ENCODE measurements at regions not wholly inside any gene's neighbourhood (a gene's known extent, or its start where the extent isn't known, plus 50 kb on each side); places are given as distances from the start of the nearest gene placed in this dataset.

DNA sequence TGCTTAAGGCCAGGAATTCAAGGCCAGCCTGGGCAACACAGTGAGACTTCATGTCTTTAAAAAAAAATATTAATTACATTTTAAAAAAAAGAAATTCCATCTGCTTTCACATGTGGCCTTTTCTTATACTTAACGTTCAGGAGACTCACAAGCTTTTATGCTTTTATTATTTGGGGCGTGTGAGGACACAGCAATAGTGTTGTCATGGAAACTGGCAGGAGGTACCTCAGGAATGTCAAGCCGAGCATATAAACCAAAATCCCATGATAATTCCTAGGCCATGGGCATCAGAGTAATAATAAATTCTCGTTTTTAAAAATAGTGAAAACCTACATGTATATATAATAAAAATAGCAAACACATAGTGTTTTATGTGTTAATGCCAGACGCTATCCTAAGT, 89.8 kb downstream of the IYD start:
- TF ChIP-seq, protein P1, sequence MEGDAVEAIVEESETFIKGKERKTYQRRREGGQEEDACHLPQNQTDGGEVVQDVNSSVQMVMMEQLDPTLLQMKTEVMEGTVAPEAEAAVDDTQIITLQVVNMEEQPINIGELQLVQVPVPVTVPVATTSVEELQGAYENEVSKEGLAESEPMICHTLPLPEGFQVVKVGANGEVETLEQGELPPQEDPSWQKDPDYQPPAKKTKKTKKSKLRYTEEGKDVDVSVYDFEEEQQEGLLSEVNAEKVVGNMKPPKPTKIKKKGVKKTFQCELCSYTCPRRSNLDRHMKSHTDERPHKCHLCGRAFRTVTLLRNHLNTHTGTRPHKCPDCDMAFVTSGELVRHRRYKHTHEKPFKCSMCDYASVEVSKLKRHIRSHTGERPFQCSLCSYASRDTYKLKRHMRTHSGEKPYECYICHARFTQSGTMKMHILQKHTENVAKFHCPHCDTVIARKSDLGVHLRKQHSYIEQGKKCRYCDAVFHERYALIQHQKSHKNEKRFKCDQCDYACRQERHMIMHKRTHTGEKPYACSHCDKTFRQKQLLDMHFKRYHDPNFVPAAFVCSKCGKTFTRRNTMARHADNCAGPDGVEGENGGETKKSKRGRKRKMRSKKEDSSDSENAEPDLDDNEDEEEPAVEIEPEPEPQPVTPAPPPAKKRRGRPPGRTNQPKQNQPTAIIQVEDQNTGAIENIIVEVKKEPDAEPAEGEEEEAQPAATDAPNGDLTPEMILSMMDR (IDR thresholded peaks at IDR 0.05; ENCODE audit: extremely low read depth in 1 of 2, insufficient read depth in 1 of 2, low read depth in 1 of 2, low read length in 2 of 2) = no peak
- TF ChIP-seq POLR2A (IDR thresholded peaks at IDR 0.05; ENCODE audit: low read depth, low read length) = no peak
- TF ChIP-seq JUN (IDR thresholded peaks at IDR 0.05; ENCODE audit: borderline replicate concordance, insufficient read depth, insufficient read length, low read depth) = no peak
- TF ChIP-seq MYC (IDR thresholded peaks at IDR 0.05; ENCODE audit: low read depth, low read length) = no peak
- TF ChIP-seq, protein P2, sequence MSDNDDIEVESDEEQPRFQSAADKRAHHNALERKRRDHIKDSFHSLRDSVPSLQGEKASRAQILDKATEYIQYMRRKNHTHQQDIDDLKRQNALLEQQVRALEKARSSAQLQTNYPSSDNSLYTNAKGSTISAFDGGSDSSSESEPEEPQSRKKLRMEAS (IDR thresholded peaks at IDR 0.05; ENCODE audit: insufficient read depth, insufficient read length) = no peak
- TF ChIP-seq EZH2 (IDR thresholded peaks at IDR 0.05; ENCODE audit: borderline replicate concordance, low read depth, low read length, severe bottlenecking) = no peak
- TF ChIP-seq POLR2AphosphoS5 (IDR thresholded peaks at IDR 0.05; ENCODE audit: insufficient read depth, low read depth, low read length) = no peak
- TF ChIP-seq GATA2 (IDR thresholded peaks at IDR 0.05; ENCODE audit: insufficient read depth, insufficient read length, low read depth, low read length) = no peak
- no peak for TF ChIP-seq FOS (IDR thresholded peaks at IDR 0.05; ENCODE audit: borderline replicate concordance, insufficient read depth, low read length)
- Histone ChIP-seq H3K4me1 (ENCODE audit: control insufficient read depth, extremely low read depth, insufficient read depth, low read length) (no peaks in the 10 kb centered on the region), H2AFZ (ENCODE audit: low read depth, low read length) (no peak overlapping the region), H3K4me2 (ENCODE audit: insufficient read depth, low read length) (no peak overlapping the region), H3K79me2 (ENCODE audit: control insufficient read depth, insufficient read depth, low read length) (no peaks in the 10 kb centered on the region), H3K9me1 (replicated peaks; ENCODE audit: control insufficient read depth, extremely low read depth, insufficient read depth, low read length) (no peaks in the 10 kb centered on the region), H3K4me3 (replicated peaks in 1 of 3; ENCODE audit: insufficient read depth in 1 of 3, low read depth in 1 of 3, low read length in 3 of 3) (no peak overlapping the region), H3K9ac (replicated peaks; ENCODE audit: extremely low read depth, insufficient read depth, low read length) (no peak overlapping the region), H3K27me3 (ENCODE audit: control insufficient read depth in 2 of 2, insufficient read depth in 2 of 2, low read length in 2 of 2) (no peaks in the 10 kb centered on the region), H3K27ac (ENCODE audit: insufficient read depth, low read depth, low read length) (no peak overlapping the region), H3K9me3 (replicated peaks; ENCODE audit: control insufficient read depth, insufficient read depth, low read length) (no peaks in the 10 kb centered on the region), H4K20me1 (replicated peaks; ENCODE audit: control insufficient read depth, extremely low read depth, insufficient read depth, low read length) (no peaks in the 10 kb centered on the region), H3K36me3 (ENCODE audit: control insufficient read depth in 2 of 2, extremely low read depth in 1 of 2, insufficient read depth in 2 of 2, low read length in 2 of 2) (no peaks in the 10 kb centered on the region)
- ChIA-PET POLR2A (no interaction called here), CTCF (no interaction called here)
- FAIRE-seq (no peak), DNase-seq (ENCODE audit: low read depth, low spot score) (no peak)
- intact Hi-C loops (cut with micrococcal nuclease) (no loop called here), dilution Hi-C loops (cut with MboI; ENCODE audit: extremely low pct_ligation_motif_present, low sequenced_read_pairs) (no loop called here)
- no TSS peak for BruUV-seq (replicated peaks)

Measured in endothelial cell of umbilical vein (primary cell).